Stomach (tissue), 8 donors: ENCODE measurements at regions not wholly inside any gene's neighbourhood (a gene's known extent, or its start where the extent isn't known, plus 50 kb on each side); places are given as distances from the start of the nearest gene placed in this dataset.

Experiments
- DNase-seq, 2 donors: peaks; one replicate each; pipeline versions ENCODE4 v3.0.0 to v3.0.0-alpha.2; 2013 to 2019
- H3K27ac ChIP-seq, 5 donors: fragments of 200-600 bp in 4 of 5; sonication (generic) in 4 of 5; one replicate each; pipeline ENCODE4 v1.5.1; 2013 to 2019; ENCODE audit warnings: mild to moderate bottlenecking in 1 of 5, moderate library complexity in 1 of 5
- H3K27me3 ChIP-seq, 3 donors: fragments of 200-600 bp; sonication (generic); one replicate each; pipeline ENCODE4 v1.5.1; 2017 to 2019; ENCODE audit warnings: mixed run types in 1 of 3
- H3K36me3 ChIP-seq, 4 donors: fragments of 200-600 bp; sonication (generic); 1 replicate in 3 of 4; 2 replicates in 1 of 4; pipeline ENCODE4 v1.5.1; 2016 to 2019
- H3K4me1 ChIP-seq, 4 donors: fragments of 200-600 bp; sonication (generic); one replicate each; pipeline ENCODE4 v1.5.1; 2016 to 2019
- H3K4me3 ChIP-seq, 4 donors: fragments of 200-600 bp; sonication (generic) in 3 of 4; one replicate each; pipeline ENCODE4 v1.5.1; 2016 to 2019; ENCODE audit warnings: mild to moderate bottlenecking in 1 of 4
- H3K9me3 ChIP-seq, 4 donors: fragments of 200-600 bp; sonication (generic); one replicate each; pipeline ENCODE4 v1.5.1; 2016 to 2019
- EP300 ChIP-seq: sonication (generic); formaldehyde crosslinking; IDR thresholded peaks from one replicate; pipeline ENCODE4 v1.6.1; 2017; ENCODE audit warnings: antibody characterized with exemption
- POLR2A ChIP-seq, 4 donors: fragments of 450-650 bp; IDR thresholded peaks; one replicate each; pipeline ENCODE4 v1.6.1; 2016; ENCODE audit warnings: antibody characterized with exemption in 4 of 4, control low read depth in 2 of 4, mild to moderate bottlenecking in 1 of 4, moderate library complexity in 1 of 4
- POLR2AphosphoS5 ChIP-seq, 3 donors: sonication (generic); formaldehyde crosslinking; IDR thresholded peaks; one replicate each; pipeline ENCODE4 v1.6.1; 2016; ENCODE audit warnings: antibody characterized with exemption in 3 of 3
- WGBS, 5 donors: extraction: QIAGEN DNeasy Blood & Tissue Kit in 3 of 5; methylation state at CpG; one replicate each; pipeline versions ENCODE4 v1.1.5 to v1.1.7; 2013 to 2018; 5-methylcytosine and 5-hydroxymethylcytosine counted together
- intact Hi-C: fragments of 100-400 bp; cut with DNase I; formaldehyde crosslinking; loops from one replicate; pipeline ENCODE4 v1.15.1; 2023; ENCODE audit warnings: low total_unique reads
- TF ChIP-seq, protein P1 (sequence below), 7 experiments: fragments of 450-650 bp in 4 of 7; fragments of 200-600 bp in 3 of 7; sonication (generic) in 3 of 7; IDR thresholded peaks; one replicate each; pipeline ENCODE4 v1.5.1; 2016 to 2019; ENCODE audit warnings: antibody characterized with exemption in 7 of 7, control low read depth in 2 of 7, mild to moderate bottlenecking in 1 of 7
- donor health status: healthy with polysubstance abuse.
- donor health status: Bipolar disorder and iron deficiency.
- donor health status: healthy.

DNA sequence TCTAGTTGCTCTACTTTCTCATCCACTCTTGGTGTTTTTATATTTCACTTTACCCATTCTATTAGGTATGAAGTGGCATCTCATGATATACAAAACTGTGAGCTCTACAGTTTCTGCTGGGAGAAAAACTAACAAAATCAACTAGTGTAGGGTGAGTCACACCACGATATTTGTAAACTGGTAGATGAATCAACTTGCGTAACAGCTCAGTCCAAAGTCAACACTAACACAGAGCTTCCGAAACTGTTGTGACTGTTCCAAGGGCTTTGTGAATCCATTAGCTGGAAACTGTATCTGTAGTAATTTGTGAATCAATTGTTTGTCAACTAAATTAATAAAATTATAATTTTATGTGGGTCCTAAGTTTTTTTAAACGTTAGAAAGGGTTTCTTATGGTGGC lies 119.8 kb upstream of the TSPAN5 start:
- DNase-seq, result peak in 1 of 2 donors; percentile 28
- Histone ChIP-seq H3K27me3 (no peaks in the 10 kb centered on the region), H3K27ac (no peak overlapping the region), H3K4me1 (no peaks in the 10 kb centered on the region), H3K9me3 (no peaks in the 10 kb centered on the region), H3K4me3 (no peak overlapping the region), H3K36me3 (no peaks in the 10 kb centered on the region)
- intact Hi-C loops, result no loop called here
- WGBS, 5 donors, result 43 to 66% (median 46%) methylated on average over 4 of the region's 4 CpGs
- TF ChIP-seq, protein P1, sequence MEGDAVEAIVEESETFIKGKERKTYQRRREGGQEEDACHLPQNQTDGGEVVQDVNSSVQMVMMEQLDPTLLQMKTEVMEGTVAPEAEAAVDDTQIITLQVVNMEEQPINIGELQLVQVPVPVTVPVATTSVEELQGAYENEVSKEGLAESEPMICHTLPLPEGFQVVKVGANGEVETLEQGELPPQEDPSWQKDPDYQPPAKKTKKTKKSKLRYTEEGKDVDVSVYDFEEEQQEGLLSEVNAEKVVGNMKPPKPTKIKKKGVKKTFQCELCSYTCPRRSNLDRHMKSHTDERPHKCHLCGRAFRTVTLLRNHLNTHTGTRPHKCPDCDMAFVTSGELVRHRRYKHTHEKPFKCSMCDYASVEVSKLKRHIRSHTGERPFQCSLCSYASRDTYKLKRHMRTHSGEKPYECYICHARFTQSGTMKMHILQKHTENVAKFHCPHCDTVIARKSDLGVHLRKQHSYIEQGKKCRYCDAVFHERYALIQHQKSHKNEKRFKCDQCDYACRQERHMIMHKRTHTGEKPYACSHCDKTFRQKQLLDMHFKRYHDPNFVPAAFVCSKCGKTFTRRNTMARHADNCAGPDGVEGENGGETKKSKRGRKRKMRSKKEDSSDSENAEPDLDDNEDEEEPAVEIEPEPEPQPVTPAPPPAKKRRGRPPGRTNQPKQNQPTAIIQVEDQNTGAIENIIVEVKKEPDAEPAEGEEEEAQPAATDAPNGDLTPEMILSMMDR (IDR thresholded peaks at IDR 0.05), result no peak
- peak in 1 of 3 donors; percentile 51 for TF ChIP-seq POLR2AphosphoS5 (IDR thresholded peaks at IDR 0.05)
- TF ChIP-seq EP300, result no peak
- no peak for TF ChIP-seq POLR2A (IDR thresholded peaks at IDR 0.05)

DNA sequence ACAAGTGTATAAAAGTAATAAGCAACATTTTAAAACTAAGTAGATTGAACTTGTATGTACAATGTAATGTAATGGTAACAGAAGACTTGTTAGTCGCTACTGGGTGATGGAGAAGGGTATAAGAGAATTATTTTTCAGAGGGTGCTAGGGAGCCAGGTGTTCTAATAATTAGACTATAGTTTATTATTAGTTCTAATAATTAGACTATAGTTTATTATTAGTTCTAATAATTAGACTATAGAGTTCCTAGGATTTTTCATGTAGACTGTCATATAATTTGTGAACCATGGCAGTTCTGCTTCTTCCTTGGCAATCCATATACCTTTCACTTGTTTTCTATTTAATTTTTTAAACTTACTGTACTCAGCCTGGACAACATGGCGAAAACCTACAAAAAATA lies 117.3 kb upstream of the TSPAN5 start:
- WGBS, 5 donors, result 97 to 99% (median 99%) methylated on average over 2 of the region's 2 CpGs
- intact Hi-C loops, result no loop called here

DNA sequence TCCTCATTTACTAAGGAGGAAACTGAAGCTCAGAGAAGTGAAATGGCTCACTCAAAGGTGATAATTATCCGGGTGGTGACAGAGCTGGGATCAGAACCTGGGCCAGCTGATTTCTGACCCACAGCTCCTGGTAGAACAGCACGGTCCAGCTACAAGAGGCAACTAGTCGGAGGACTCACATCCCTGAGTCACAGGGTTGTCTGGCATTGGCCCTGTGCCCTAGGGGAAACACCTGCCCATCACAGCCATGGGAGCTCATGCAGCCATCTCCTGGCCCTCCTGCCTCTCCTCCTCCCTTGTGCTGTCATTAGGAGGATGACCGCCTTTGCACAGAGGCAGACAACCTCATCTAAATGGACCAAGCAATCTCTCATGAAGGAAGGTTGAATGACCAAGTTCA lies 115.2 kb upstream of the TSPAN5 start:
- no peaks in the 10 kb centered on the region for H3K36me3 ChIP-seq
- H3K4me1 ChIP-seq, result no peaks in the 10 kb centered on the region
- intact Hi-C loops, result no loop called here
- WGBS, 5 donors, result 83 to 94% (median 91%) methylated on average over 4 of the region's 4 CpGs
- H3K9me3 ChIP-seq, result peaks cover 0 to 12% (median 6%) of the 10 kb centered on the region in 4 donors
- H3K27ac ChIP-seq, result no peak overlapping the region
- no peak for DNase-seq
- H3K27me3 ChIP-seq, result no peaks in the 10 kb centered on the region
- TF ChIP-seq POLR2AphosphoS5 (IDR thresholded peaks at IDR 0.05) (no peak), POLR2A (IDR thresholded peaks at IDR 0.05) (no peak), EP300 (no peak)
- TF ChIP-seq, protein P1 (IDR thresholded peaks at IDR 0.05), result no peak
- H3K4me3 ChIP-seq, result no peak overlapping the region

More for the DNA sequence above, 117.3 kb upstream of the TSPAN5 start:
- Histone ChIP-seq H3K27me3 (no peaks in the 10 kb centered on the region), H3K9me3 (no peaks in the 10 kb centered on the region), H3K27ac (no peak overlapping the region), H3K4me1 (no peaks in the 10 kb centered on the region), H3K4me3 (no peak overlapping the region), H3K36me3 (no peaks in the 10 kb centered on the region)
- TF ChIP-seq, protein P1 (IDR thresholded peaks at IDR 0.05), result no peak
- TF ChIP-seq POLR2AphosphoS5 (IDR thresholded peaks at IDR 0.05) (no peak), EP300 (no peak), POLR2A (IDR thresholded peaks at IDR 0.05) (no peak)
- DNase-seq, result no peak

DNA sequence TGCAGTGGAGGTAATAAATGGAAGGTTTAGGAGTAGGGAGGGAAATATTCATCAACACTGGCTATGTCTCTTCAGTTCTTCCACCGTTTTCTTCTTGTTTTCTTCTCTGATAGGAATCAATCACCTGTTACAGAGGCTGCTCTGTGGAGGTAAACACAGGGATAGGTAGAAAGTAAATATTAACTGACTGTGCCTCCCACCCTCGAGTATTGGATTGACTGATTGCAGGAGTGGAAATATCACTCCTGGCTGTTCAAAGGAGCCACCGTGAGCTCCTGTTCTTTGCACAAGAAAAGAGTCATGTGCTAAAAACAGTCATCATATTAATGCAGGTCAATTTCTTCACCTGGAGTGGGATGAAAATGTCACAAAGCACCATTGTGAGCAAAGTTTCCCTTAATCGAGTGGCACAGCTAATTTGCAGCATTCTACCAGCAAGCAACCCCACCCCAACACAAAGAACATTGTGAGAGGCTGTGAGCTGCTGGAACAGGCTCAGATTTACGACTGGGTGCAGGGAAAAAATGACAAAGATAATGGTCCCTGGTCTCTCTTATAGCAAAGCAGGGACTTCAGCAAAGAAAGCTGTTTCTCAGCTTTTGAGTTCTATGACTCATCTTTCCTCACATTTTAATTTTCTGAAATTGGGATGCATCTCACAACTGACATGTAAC lies 113.7 kb upstream of the TSPAN5 start:
- TF ChIP-seq EP300, result no peak
- no peak for TF ChIP-seq POLR2AphosphoS5 (IDR thresholded peaks at IDR 0.05)
- TF ChIP-seq, protein P1 (IDR thresholded peaks at IDR 0.05), result no peak
- no peak for TF ChIP-seq POLR2A (IDR thresholded peaks at IDR 0.05)
- H3K4me3 ChIP-seq, result no peak overlapping the region
- intact Hi-C loops, result no loop called here
- H3K27ac ChIP-seq, result no peak overlapping the region
- H3K9me3 ChIP-seq, result peaks cover 0 to 12% (median 6%) of the 10 kb centered on the region in 4 donors
- no peaks in the 10 kb centered on the region for H3K27me3 ChIP-seq
- H3K36me3 ChIP-seq, result no peaks in the 10 kb centered on the region
- 18 to 44% (median 28%) methylated on average over 5 of the region's 5 CpGs for WGBS, 5 donors
- no peaks in the 10 kb centered on the region for H3K4me1 ChIP-seq
- peak in 1 of 2 donors; percentile 17 for DNase-seq
